OCI-LY7 (cell line): ENCODE measurements at regions not wholly inside any gene's neighbourhood (a gene's known extent, or its start where the extent isn't known, plus 50 kb on each side); places are given as distances from the start of the nearest gene placed in this dataset.

ENCODE experiments used
- EZH2phosphoT487 ChIP-seq: fragments of 200-600 bp; sonication (generic); IDR thresholded peaks from 2 replicates; pipeline ENCODE4 v1.6.1; 2018; ENCODE audit warnings: low read depth, borderline replicate concordance, mild to moderate bottlenecking, mixed run types, antibody characterized with exemption, low read length, moderate library complexity, mixed read lengths
- TF ChIP-seq, protein P1 (sequence below): fragments of 200-600 bp; sonication (generic); conservative IDR thresholded peaks from 2 replicates; pipeline ENCODE4 v1.5.1; 2014; ENCODE audit warnings: mild to moderate bottlenecking, antibody characterized with exemption, low read length, moderate library complexity, mixed read lengths

DNA sequence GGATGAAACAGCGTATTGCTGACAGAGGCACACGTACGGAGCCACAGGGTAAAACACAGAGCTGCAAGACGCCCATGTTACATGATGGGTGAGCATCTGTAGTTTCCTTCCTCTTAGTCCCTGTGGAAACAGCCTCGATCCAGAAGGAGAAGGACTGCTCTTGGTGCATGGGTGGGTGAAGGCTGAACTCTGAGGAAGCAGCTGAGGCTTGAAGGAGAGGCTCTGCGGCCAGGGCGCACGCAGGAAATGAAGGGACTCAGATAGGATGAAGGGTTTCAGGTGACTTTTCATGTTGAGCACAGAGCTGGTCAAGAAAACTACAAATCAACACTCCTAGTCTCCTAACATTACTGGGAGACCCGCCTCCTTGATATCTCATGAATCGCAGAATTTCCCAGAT, 65.7 kb upstream of the ADA2 start:
- TF ChIP-seq, protein P1, sequence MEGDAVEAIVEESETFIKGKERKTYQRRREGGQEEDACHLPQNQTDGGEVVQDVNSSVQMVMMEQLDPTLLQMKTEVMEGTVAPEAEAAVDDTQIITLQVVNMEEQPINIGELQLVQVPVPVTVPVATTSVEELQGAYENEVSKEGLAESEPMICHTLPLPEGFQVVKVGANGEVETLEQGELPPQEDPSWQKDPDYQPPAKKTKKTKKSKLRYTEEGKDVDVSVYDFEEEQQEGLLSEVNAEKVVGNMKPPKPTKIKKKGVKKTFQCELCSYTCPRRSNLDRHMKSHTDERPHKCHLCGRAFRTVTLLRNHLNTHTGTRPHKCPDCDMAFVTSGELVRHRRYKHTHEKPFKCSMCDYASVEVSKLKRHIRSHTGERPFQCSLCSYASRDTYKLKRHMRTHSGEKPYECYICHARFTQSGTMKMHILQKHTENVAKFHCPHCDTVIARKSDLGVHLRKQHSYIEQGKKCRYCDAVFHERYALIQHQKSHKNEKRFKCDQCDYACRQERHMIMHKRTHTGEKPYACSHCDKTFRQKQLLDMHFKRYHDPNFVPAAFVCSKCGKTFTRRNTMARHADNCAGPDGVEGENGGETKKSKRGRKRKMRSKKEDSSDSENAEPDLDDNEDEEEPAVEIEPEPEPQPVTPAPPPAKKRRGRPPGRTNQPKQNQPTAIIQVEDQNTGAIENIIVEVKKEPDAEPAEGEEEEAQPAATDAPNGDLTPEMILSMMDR = no peak
- TF ChIP-seq EZH2phosphoT487 = no peak
